SKM-1 treated with dmso at 0.1 percent for 144 hours (cell line): ENCODE measurements at regions not wholly inside any gene's neighbourhood (a gene's known extent, or its start where the extent isn't known, plus 50 kb on each side); places are given as distances from the start of the nearest gene placed in this dataset.
"Not testable (repeated sequence)": the region's sequence is repeated elsewhere in the genome, so short reads cannot be mapped to it uniquely, and the experiment has no call there.

ENCODE experiments used
- DNase-seq: peaks from one replicate; lab custom pipeline; 2025; ENCODE audit not compliant: unreplicated experiment; lab: John Stamatoyannopoulos, UW

GRCh38 chr2:199040522-199040921 lies 417.2 kb downstream of the SATB2 start:
- DNase-seq: no peak

- DNase-seq: not testable (repeated sequence)
Measured at GRCh38 chr2:199033761-199034160, 424.0 kb downstream of the SATB2 start.

- no peak for DNase-seq
Measured at GRCh38 chr2:199025146-199025545, 432.6 kb downstream of the SATB2 start.

GRCh38 chr2:199024224-199024623 lies 433.5 kb downstream of the SATB2 start:
- no peak for DNase-seq

GRCh38 chr2:199019898-199020507 lies 437.7 kb downstream of the SATB2 start:
- DNase-seq: peak; percentile 13

- no peak for DNase-seq
Measured at GRCh38 chr2:199018826-199019225, 438.9 kb downstream of the SATB2 start.

GRCh38 chr2:199015072-199015471 lies 442.7 kb downstream of the SATB2 start:
- no peak for DNase-seq

- no peak for DNase-seq
Measured at GRCh38 chr2:199014226-199014625, 443.5 kb downstream of the SATB2 start.

- DNase-seq: no peak
Measured at GRCh38 chr2:199011908-199012307, 445.8 kb downstream of the SATB2 start.

GRCh38 chr2:198994678-198995077 lies 463.1 kb downstream of the SATB2 start:
- DNase-seq: no peak

- DNase-seq: no peak
Measured at GRCh38 chr2:198991431-198991830, 466.3 kb downstream of the SATB2 start.

GRCh38 chr2:198975779-198976178 lies 482.0 kb downstream of the SATB2 start:
- no peak for DNase-seq

- DNase-seq: no peak
Measured at GRCh38 chr2:198973785-198974184, 484.0 kb downstream of the SATB2 start.

- DNase-seq: no peak
Measured at GRCh38 chr2:198973181-198973580, 484.6 kb downstream of the SATB2 start.

GRCh38 chr2:198968545-198968944 lies 489.2 kb downstream of the SATB2 start:
- DNase-seq: no peak

- DNase-seq: no peak
Measured at GRCh38 chr2:198966269-198966668, 491.5 kb downstream of the SATB2 start.

- DNase-seq: no peak
Measured at GRCh38 chr2:198961547-198961946, 496.2 kb downstream of the SATB2 start.

GRCh38 chr2:198957181-198957580 lies 500.6 kb downstream of the SATB2 start:
- no peak for DNase-seq

GRCh38 chr2:198953328-198953727 lies 504.4 kb downstream of the SATB2 start:
- DNase-seq: no peak

- no peak for DNase-seq
Measured at GRCh38 chr2:198950803-198951202, 506.9 kb downstream of the SATB2 start.

GRCh38 chr2:198945496-198945895 lies 512.2 kb downstream of the SATB2 start:
- no peak for DNase-seq

GRCh38 chr2:198930170-198930569 lies 527.6 kb downstream of the SATB2 start:
- DNase-seq: no peak

GRCh38 chr2:198928026-198928425 lies 529.7 kb downstream of the SATB2 start:
- no peak for DNase-seq
